GM20000 (cell line): ENCODE measurements at regions not wholly inside any gene's neighbourhood (a gene's known extent, or its start where the extent isn't known, plus 50 kb on each side); places are given as distances from the start of the nearest gene placed in this dataset.

Experiments used
- DNase-seq: peaks from one replicate; pipeline ENCODE4 v3.0.0; 2012; ENCODE audit warnings: low spot score
- TF ChIP-seq, protein P1 (sequence below): IDR thresholded peaks from 2 replicates; pipeline ENCODE4 v1.5.1; 2012; ENCODE audit warnings: mild to moderate bottlenecking, control low read depth; ENCODE audit errors: extremely low read depth, missing control alignments

- TF ChIP-seq, protein P1, sequence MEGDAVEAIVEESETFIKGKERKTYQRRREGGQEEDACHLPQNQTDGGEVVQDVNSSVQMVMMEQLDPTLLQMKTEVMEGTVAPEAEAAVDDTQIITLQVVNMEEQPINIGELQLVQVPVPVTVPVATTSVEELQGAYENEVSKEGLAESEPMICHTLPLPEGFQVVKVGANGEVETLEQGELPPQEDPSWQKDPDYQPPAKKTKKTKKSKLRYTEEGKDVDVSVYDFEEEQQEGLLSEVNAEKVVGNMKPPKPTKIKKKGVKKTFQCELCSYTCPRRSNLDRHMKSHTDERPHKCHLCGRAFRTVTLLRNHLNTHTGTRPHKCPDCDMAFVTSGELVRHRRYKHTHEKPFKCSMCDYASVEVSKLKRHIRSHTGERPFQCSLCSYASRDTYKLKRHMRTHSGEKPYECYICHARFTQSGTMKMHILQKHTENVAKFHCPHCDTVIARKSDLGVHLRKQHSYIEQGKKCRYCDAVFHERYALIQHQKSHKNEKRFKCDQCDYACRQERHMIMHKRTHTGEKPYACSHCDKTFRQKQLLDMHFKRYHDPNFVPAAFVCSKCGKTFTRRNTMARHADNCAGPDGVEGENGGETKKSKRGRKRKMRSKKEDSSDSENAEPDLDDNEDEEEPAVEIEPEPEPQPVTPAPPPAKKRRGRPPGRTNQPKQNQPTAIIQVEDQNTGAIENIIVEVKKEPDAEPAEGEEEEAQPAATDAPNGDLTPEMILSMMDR = no peak
- DNase-seq = no peak
Observed at GRCh38 chr3:71872256-71872655, 87.3 kb upstream of the PROK2 start.

- TF ChIP-seq, protein P1 = no peak
- DNase-seq = no peak
Observed at GRCh38 chr3:71870966-71871512, 86.1 kb upstream of the PROK2 start.

GRCh38 chr3:71868876-71869275 lies 83.9 kb upstream of the PROK2 start:
- TF ChIP-seq, protein P1 = no peak
- no peak for DNase-seq

DNA sequence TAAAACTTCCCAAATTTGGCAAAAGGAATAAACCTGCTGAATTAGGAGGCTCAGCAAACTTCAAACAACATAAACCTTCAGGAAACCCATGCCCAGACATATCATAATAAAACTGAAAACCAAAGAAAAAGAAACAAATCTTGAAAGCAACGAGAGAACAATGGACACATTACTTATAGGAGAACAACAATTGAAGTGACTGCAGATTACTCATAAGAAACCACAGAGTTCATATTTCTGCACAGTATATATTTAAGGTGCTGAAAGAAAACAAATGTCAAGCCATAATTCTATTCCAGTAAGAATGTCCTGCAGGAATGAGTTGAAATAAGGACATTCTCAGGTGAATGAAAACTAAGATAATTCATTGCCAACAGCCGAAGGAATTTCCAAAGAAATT lies 80.8 kb upstream of the PROK2 start:
- TF ChIP-seq, protein P1 = no peak

DNA sequence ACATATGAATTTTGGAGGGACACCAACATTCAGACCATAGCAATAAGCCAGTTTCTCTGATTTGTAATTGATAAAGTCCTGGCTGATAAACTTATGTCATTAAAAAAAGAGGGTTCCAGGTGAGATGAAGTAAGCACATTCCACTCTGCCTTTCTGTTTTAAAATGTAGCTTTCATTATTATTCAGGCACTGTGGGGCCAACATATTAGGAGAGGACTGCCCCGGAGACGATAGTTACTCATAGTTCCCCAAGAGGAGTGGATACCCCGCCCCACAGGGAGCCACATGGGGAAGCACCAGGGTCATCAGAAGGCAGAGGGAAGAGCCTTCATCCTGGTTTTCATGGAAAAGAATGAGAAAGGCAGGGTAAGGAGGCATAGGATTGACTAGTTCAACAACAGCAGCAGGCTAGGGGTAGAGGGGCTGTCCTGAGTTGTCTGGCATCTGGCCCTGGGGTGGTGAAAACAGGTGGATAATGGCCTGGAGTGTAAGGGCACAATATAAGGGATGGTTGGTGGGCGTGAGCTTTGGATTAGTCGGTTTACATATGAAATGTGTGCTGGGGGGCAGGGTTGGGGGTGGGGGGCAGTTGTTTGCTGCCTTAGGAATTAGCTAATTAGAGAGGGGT lies 78.7 kb upstream of the PROK2 start:
- TF ChIP-seq, protein P1 = no peak
- DNase-seq = no peak

More for the DNA sequence above, 80.8 kb upstream of the PROK2 start:
- no peak for DNase-seq

- TF ChIP-seq, protein P1 = no peak
- DNase-seq = no peak
Observed at GRCh38 chr3:71862371-71863140, 77.6 kb upstream of the PROK2 start.

- DNase-seq = no peak
Observed at GRCh38 chr3:71859123-71859519, 74.2 kb upstream of the PROK2 start.

More at GRCh38 chr3:71859123-71859519, 74.2 kb upstream of the PROK2 start:
- TF ChIP-seq, protein P1 = no peak
